NCI-H345 treated with DMSO at 0.1 percent for 48 hours (cell line): ENCODE measurements at regions not wholly inside any gene's neighbourhood (a gene's known extent, or its start where the extent isn't known, plus 50 kb on each side); places are given as distances from the start of the nearest gene placed in this dataset.
"Not testable (repeated sequence)": the region's sequence is repeated elsewhere in the genome, so short reads cannot be mapped to it uniquely, and the experiment has no call there.

Source experiments
- DNase-seq: peaks from one replicate; lab custom pipeline; 2025; ENCODE audit not compliant: unreplicated experiment; lab: John Stamatoyannopoulos, UW

- DNase-seq: no peak
Measured at GRCh38 chr3:144777906-144778305, 806.3 kb downstream of the DIPK2A start.

- DNase-seq: no peak
Measured at GRCh38 chr3:144791034-144791433, 819.4 kb downstream of the DIPK2A start.

GRCh38 chr3:144801890-144802289 is 830.3 kb downstream of the DIPK2A start:
- no peak for DNase-seq

DNA sequence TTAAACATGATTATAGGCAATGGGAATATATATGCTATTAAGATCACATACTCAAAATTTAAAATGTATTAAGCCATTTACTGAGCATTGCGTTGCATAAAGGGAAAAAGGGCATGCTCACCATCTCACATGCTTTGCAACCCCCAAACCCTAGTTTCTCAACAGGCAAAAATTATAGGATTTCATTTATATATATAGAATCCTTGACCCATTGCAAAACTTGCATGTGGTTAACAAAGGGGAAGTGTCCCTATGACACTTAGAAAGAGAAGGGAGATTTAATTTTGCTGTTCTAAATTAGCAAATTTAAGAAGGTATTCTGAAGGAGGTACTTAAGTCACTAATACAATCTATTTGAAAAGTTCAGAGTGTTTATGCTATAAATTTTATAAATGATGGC is 837.8 kb downstream of the DIPK2A start:
- DNase-seq: no peak

DNA sequence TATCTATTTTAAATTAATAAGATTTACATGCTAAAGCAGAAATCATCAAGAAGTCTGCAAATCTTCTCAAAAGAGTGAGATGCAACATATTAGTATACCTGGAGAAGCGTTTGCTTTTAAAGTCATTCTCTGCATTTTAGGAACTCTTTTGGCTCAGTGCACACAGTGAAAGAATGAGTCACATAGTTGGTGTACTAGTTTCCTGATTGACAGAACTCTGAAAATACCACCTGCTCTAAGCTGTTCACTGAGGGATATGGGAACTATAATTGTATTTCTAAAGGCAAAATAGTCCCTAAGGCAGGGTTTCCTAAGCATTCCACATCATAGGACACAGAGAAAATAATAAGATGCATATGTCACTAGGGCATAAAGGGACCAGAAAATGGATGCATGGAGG is 838.5 kb downstream of the DIPK2A start:
- DNase-seq: no peak

- DNase-seq: no peak
Measured at GRCh38 chr3:144815655-144816054, 844.0 kb downstream of the DIPK2A start.

- no peak for DNase-seq
Measured at GRCh38 chr3:144816323-144816722, 844.7 kb downstream of the DIPK2A start.

DNA sequence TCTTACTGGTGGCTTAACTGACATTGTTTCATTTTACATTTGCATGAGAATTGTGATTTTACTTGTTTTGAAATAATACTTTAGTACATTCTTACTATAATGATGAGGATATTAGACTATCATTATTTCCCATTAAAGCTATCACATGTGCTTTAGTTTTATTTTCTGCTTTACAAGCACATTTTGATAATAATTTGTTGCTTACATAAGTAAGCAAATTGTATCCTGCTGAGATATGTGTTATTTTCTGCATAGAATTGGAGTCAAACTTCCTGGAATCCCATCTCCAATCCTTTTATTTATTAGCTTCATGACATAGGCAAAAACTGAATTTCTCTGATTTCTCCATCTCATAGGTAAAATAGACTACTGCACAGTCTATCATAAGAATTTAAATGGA is 847.4 kb downstream of the DIPK2A start:
- no peak for DNase-seq

- DNase-seq: not testable (repeated sequence)
Measured at GRCh38 chr3:144820232-144820631, 848.6 kb downstream of the DIPK2A start.

- no peak for DNase-seq
Measured at GRCh38 chr3:144820726-144821125, 849.1 kb downstream of the DIPK2A start.

- DNase-seq: no peak
Measured at GRCh38 chr3:144821583-144821982, 850.0 kb downstream of the DIPK2A start.

DNA sequence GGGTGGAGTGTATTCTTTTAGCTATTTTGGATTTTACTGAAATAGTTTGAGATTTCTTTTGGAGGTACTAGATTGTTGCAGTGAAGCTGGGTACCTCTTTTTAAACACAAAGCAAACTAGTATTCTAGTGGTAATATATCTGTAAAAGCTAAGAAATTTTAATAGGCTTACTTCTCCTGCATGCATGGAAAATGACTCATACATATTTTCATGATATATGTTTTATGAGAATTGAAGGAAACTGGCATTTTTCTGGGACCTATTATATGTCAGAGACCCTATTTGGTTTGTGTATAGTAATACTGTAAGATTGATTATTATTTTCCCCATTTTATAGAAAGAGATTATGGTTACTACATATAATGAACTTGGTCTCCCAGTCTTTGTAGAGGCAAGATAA is 851.0 kb downstream of the DIPK2A start:
- DNase-seq: no peak

DNA sequence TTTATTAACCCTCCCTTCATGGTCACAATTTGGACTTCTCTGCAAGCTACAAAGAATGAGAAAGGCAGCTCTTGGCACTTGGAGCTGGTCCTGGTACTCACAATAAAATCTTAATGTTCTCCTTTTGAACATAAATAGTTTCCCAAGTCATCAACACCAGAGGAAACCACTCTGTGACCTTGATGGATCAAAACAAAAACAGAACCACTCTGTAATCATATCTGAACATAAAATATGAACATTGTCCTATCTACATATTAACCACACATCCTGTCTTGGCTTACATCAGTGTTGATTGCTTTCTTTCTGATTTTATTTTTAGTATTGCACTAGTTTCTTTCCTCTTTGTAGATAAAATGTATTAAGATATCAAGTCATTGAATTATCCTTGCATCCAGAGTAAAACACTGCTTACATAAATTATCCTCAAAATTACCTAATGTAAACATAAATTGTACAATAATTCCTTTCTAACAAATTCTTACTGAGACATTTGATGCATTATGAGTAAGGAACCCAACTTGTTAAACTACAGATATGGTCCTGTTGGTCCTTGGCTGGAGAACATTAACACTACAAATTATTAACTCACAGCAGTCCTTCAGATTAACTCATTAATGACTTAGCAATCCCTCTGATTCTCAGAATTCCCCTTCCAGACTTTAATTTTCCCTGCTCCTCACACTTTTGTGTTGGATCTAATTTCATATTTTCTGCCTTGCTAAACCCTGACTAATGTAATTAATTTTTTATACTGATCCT is 860.5 kb downstream of the DIPK2A start:
- DNase-seq: no peak

DNA sequence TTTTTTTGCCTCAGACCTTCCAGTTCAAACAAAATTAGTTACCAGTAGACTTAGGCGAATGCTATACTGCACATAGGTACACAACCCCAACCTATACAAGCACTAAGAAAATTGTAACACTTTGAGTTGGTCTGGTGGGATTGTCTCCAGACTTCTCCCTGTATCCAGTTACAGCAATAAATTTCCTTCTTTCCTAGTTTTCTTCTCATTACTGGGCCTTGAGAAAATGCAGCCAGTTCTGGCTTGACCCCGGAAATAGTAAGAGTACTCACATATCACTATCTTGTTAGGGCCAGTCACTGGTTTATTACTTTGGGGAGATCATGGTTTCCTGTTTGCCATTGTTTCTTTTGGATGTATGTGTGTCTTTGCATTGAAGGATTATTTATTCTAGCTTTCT is 868.4 kb downstream of the DIPK2A start:
- no peak for DNase-seq

GRCh38 chr3:144840866-144841265 is 869.2 kb downstream of the DIPK2A start:
- no peak for DNase-seq

DNA sequence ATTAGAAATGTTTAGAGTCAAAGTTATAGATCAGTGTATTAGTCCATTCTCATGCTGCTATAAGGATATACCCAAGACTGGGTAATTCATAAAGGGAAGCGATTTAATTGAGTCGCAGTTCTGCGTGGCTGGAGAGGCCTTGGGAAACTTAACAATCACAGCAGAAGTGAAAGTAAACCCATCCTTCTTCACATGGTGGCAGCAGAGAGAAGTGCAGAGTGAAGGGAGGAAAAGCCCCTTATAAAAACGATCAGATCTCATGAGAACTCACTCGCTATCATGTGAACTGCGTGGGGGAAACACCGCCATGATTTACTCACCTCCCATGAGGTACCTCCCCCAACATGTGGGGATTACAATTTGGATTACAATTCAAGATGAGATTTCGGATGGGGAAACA is 871.5 kb downstream of the DIPK2A start:
- DNase-seq: no peak

DNA sequence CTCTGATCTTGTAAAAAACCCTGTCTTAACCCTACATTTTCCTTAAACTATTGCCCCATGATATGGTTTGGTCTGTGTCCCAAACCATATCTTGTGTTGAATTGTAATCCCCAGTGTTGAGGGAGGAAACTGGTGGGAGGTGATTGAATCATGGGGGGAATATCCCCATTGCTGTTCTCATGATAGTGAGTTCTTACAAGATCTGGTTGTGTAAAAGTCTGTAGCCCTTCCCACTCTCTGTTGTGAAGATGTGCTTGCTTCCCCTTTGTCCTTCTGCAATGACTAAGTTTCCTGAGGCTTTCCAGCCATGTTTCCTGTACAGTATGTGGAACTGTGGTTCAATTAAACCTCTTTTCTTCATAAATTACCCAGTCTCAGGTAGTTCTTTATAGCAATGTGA is 881.4 kb downstream of the DIPK2A start:
- DNase-seq: no peak

GRCh38 chr3:144854020-144854419 is 882.4 kb downstream of the DIPK2A start:
- DNase-seq: not testable (repeated sequence)

- DNase-seq: no peak
Measured at GRCh38 chr3:144859161-144859560, 887.5 kb downstream of the DIPK2A start.

GRCh38 chr3:144864646-144865045 is 893.0 kb downstream of the DIPK2A start:
- no peak for DNase-seq

GRCh38 chr3:144865948-144866347 is 894.3 kb downstream of the DIPK2A start:
- DNase-seq: no peak

- DNase-seq: no peak
Measured at GRCh38 chr3:144866476-144866875, 894.9 kb downstream of the DIPK2A start.

DNA sequence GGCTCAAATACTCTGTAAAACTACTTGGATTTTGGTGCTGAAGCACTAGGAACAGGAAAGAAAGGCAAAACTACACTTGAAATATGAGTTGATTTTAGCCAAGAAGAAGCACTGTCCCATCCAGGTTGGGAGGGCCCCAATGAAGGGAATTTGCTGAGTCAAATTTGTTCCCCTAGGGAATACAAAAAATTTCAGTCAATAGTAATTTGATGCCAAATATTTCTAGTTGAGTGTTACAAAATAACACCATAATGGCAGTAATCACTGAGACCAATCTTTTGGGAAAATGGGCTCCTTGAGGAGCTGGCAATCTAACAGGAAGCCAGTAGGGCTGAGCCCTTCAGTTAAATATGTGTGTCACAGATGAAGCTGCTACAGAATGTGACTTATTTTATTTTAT is 896.9 kb downstream of the DIPK2A start:
- no peak for DNase-seq
